ENCODE measurements at regions not wholly inside any gene's neighbourhood (a gene's known extent, or its start where the extent isn't known, plus 50 kb on each side); places are given as distances from the start of the nearest gene placed in this dataset.

DNA sequence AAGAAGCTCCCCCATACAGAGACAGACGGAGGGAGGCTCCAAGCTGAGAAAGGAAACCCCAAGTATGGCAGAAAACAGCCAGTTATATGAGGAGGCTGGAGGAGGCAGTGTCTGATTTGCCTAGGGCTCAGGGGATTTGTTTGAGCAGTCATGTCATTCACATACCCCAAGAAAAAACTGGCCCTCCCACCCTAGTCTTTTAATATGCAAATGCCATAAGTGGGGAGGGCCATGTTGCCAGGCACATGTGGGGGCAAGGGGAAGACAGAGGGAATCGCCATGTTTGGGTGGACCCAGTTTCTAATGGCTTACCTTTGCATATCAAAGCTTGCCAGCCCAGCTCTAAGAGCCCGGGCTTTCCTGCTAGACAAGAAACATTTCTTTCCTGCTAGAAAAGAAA, 1163.8 kb downstream of the TAF11L14 start:
- TF ChIP-seq, protein P1, sequence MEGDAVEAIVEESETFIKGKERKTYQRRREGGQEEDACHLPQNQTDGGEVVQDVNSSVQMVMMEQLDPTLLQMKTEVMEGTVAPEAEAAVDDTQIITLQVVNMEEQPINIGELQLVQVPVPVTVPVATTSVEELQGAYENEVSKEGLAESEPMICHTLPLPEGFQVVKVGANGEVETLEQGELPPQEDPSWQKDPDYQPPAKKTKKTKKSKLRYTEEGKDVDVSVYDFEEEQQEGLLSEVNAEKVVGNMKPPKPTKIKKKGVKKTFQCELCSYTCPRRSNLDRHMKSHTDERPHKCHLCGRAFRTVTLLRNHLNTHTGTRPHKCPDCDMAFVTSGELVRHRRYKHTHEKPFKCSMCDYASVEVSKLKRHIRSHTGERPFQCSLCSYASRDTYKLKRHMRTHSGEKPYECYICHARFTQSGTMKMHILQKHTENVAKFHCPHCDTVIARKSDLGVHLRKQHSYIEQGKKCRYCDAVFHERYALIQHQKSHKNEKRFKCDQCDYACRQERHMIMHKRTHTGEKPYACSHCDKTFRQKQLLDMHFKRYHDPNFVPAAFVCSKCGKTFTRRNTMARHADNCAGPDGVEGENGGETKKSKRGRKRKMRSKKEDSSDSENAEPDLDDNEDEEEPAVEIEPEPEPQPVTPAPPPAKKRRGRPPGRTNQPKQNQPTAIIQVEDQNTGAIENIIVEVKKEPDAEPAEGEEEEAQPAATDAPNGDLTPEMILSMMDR (IDR thresholded peaks at IDR 0.05; ENCODE audit: low read depth, low read length, poor library complexity, severe bottlenecking), result no peak
- no peak for TF ChIP-seq EZH2phosphoT487 (IDR thresholded peaks at IDR 0.05; ENCODE audit: borderline replicate concordance, low read length)
